DOHH2 (cell line): ENCODE measurements at regions not wholly inside any gene's neighbourhood (a gene's known extent, or its start where the extent isn't known, plus 50 kb on each side); places are given as distances from the start of the nearest gene placed in this dataset.

Experiments
- H3F3A ChIP-seq: fragments of 200-600 bp; sonication (generic), shearing (Covaris generic); 2 replicates; pipeline ENCODE4 v1.6.0; 2016; ENCODE audit warnings: antibody characterized with exemption, mild to moderate bottlenecking; ENCODE audit not compliant: control insufficient read depth, insufficient read depth
- H3K27ac ChIP-seq: fragments of 200-600 bp; sonication (generic); 2 replicates; pipeline ENCODE4 v1.5.1; 2014; ENCODE audit warnings: low read depth, mild to moderate bottlenecking, low read length, moderate library complexity
- H3K27me3 ChIP-seq: fragments of 200-600 bp; sonication (generic); 2 replicates; pipeline ENCODE4 v1.6.1; 2014; ENCODE audit warnings: mild to moderate bottlenecking, low read length, mixed read lengths; ENCODE audit not compliant: control insufficient read depth
- H3K36me3 ChIP-seq: fragments of 200-600 bp; sonication (generic); 2 replicates; pipeline ENCODE4 v1.6.1; 2014; ENCODE audit warnings: mild to moderate bottlenecking, low read length, moderate library complexity, mixed read lengths; ENCODE audit not compliant: control insufficient read depth
- H3K4me1 ChIP-seq: fragments of 200-600 bp; sonication (generic); 2 replicates; pipeline ENCODE4 v1.6.1; 2014; ENCODE audit warnings: mild to moderate bottlenecking, low read length, mixed read lengths; ENCODE audit not compliant: control insufficient read depth
- H3K4me2 ChIP-seq: fragments of 200-600 bp; sonication (generic); 2 replicates; pipeline ENCODE4 v1.6.0; 2014; ENCODE audit warnings: mild to moderate bottlenecking, low read length, moderate library complexity
- H3K4me3 ChIP-seq: fragments of 200-600 bp; sonication (generic); 2 replicates; pipeline ENCODE4 v1.5.1; 2014; ENCODE audit warnings: mild to moderate bottlenecking, low read length, mixed read lengths
- H3K79me2 ChIP-seq: fragments of 200-600 bp; sonication (generic); 2 replicates; pipeline ENCODE4 v1.6.1; 2014; ENCODE audit warnings: mild to moderate bottlenecking, low read length, mixed read lengths; ENCODE audit not compliant: control insufficient read depth
- H3K9me2 ChIP-seq: fragments of 200-600 bp; sonication (generic); replicated peaks from 2 replicates; pipeline ENCODE4 v1.6.1; 2014; ENCODE audit warnings: mild to moderate bottlenecking, low read length, mixed read lengths; ENCODE audit not compliant: control insufficient read depth
- H3K9me3 ChIP-seq: fragments of 200-600 bp; sonication (generic); 2 replicates; pipeline ENCODE4 v1.6.1; 2014; ENCODE audit warnings: antibody characterized with exemption, low read length, mixed read lengths; ENCODE audit not compliant: control insufficient read depth, insufficient read depth
- H4K20me1 ChIP-seq: fragments of 200-600 bp; sonication (generic); 2 replicates; pipeline ENCODE4 v1.6.0; 2014; ENCODE audit warnings: low read depth, mild to moderate bottlenecking, antibody characterized with exemption, low read length, moderate library complexity; ENCODE audit not compliant: control insufficient read depth, insufficient read depth
- CTCF ChIP-seq: fragments of 200-600 bp; sonication (generic); IDR thresholded peaks from one replicate; pipeline ENCODE4 v1.5.1; 2014; ENCODE audit warnings: antibody characterized with exemption, mild to moderate bottlenecking, low read depth, low read length; ENCODE audit not compliant: poor library complexity, severe bottlenecking
- EZH2phosphoT487 ChIP-seq: fragments of 200-600 bp; sonication (generic); IDR thresholded peaks from 2 replicates; pipeline ENCODE4 v1.6.1; 2017; ENCODE audit warnings: borderline replicate concordance, mild to moderate bottlenecking, antibody characterized with exemption, low read length, moderate library complexity, mixed read lengths

- no peak overlapping the region for H3K4me2 ChIP-seq
- H3K9me3 ChIP-seq, result no peaks in the 10 kb centered on the region
- TF ChIP-seq CTCF, result no peak
- TF ChIP-seq EZH2phosphoT487, result no peak
- H3K4me1 ChIP-seq, result no peaks in the 10 kb centered on the region
- no peaks in the 10 kb centered on the region for H4K20me1 ChIP-seq
- no peak overlapping the region for H3K27ac ChIP-seq
- H3K36me3 ChIP-seq, result no peaks in the 10 kb centered on the region
- no peak overlapping the region for H3K4me3 ChIP-seq
- no peaks in the 10 kb centered on the region for H3F3A ChIP-seq
- H3K27me3 ChIP-seq, result peaks cover 8% of the 10 kb centered on the region; the same call in 1 of the 2 replicates
- no peaks in the 10 kb centered on the region for H3K9me2 ChIP-seq
- no peaks in the 10 kb centered on the region for H3K79me2 ChIP-seq
Observed at GRCh38 chr4:176443117-176443516, 123.4 kb downstream of the SPCS3 start.

GRCh38 chr4:176443646-176444409 is 124.1 kb downstream of the SPCS3 start:
- TF ChIP-seq EZH2phosphoT487 (no peak), CTCF (no peak)
- no peak overlapping the region for H3K4me2 ChIP-seq
- no peak overlapping the region for H3K27ac ChIP-seq

GRCh38 chr4:176444741-176445140 is 125.0 kb downstream of the SPCS3 start:
- Histone ChIP-seq H3K4me1 (no peaks in the 10 kb centered on the region), H3K4me2 (no peak overlapping the region), H3K27me3 (peaks cover 6% of the 10 kb centered on the region; the same call in 1 of the 2 replicates), H3K9me3 (no peaks in the 10 kb centered on the region), H3K4me3 (no peak overlapping the region), H3F3A (no peaks in the 10 kb centered on the region), H4K20me1 (no peaks in the 10 kb centered on the region), H3K9me2 (no peaks in the 10 kb centered on the region), H3K79me2 (no peaks in the 10 kb centered on the region), H3K36me3 (no peaks in the 10 kb centered on the region), H3K27ac (no peak overlapping the region)
- TF ChIP-seq EZH2phosphoT487 (no peak), CTCF (no peak)

More at GRCh38 chr4:176443646-176444409, 124.1 kb downstream of the SPCS3 start:
- peaks cover 8% of the 10 kb centered on the region; the same call in 1 of the 2 replicates for H3K27me3 ChIP-seq
- H3K9me2 ChIP-seq, result no peaks in the 10 kb centered on the region
- H3K4me1 ChIP-seq, result no peaks in the 10 kb centered on the region
- H3F3A ChIP-seq, result no peaks in the 10 kb centered on the region
- no peaks in the 10 kb centered on the region for H3K36me3 ChIP-seq
- H3K4me3 ChIP-seq, result no peak overlapping the region
- no peaks in the 10 kb centered on the region for H3K9me3 ChIP-seq
- H4K20me1 ChIP-seq, result no peaks in the 10 kb centered on the region
- H3K79me2 ChIP-seq, result no peaks in the 10 kb centered on the region
